Subcutaneous abdominal adipose tissue (tissue), 5 donors: ENCODE measurements at regions not wholly inside any gene's neighbourhood (a gene's known extent, or its start where the extent isn't known, plus 50 kb on each side); places are given as distances from the start of the nearest gene placed in this dataset.

ENCODE experiments used
- H3K27ac ChIP-seq: one replicate; pipeline ENCODE4 v1.7.0; 2013; ENCODE audit warnings: low read depth, mild to moderate bottlenecking, inconsistent platforms, low read length, moderate library complexity
- H3K27me3 ChIP-seq, 5 donors: one replicate each; pipeline ENCODE4 v1.7.0; 2013; ENCODE audit warnings: low read length in 5 of 5, inconsistent platforms in 1 of 5; ENCODE audit not compliant: control insufficient read depth in 5 of 5, insufficient read depth in 4 of 5
- H3K36me3 ChIP-seq, 5 donors: one replicate each; pipeline ENCODE4 v1.7.0; 2013; ENCODE audit warnings: low read length in 5 of 5; ENCODE audit not compliant: control insufficient read depth in 5 of 5, insufficient read depth in 5 of 5
- H3K4me1 ChIP-seq, 5 donors: one replicate each; pipeline ENCODE4 v1.7.0; 2013; ENCODE audit warnings: low read length in 5 of 5, mild to moderate bottlenecking in 3 of 5, moderate library complexity in 1 of 5; ENCODE audit not compliant: control insufficient read depth in 5 of 5, insufficient read depth in 5 of 5
- H3K4me3 ChIP-seq, 5 donors: one replicate each; pipeline ENCODE4 v1.7.0; 2013; ENCODE audit warnings: low read length in 5 of 5, low read depth in 1 of 5
- H3K9ac ChIP-seq, 5 donors: one replicate each; pipeline ENCODE4 v1.7.0; 2013; ENCODE audit warnings: low read length in 5 of 5, mild to moderate bottlenecking in 4 of 5, moderate library complexity in 3 of 5
- H3K9me3 ChIP-seq, 5 donors: one replicate each; pipeline ENCODE4 v1.7.0; 2013; ENCODE audit warnings: low read length in 5 of 5; ENCODE audit not compliant: control insufficient read depth in 5 of 5
- donor health status: healthy.
- donor health status: healthy.
- donor health status: healthy.
- donor health status: healthy.
- donor health status: healthy.

DNA sequence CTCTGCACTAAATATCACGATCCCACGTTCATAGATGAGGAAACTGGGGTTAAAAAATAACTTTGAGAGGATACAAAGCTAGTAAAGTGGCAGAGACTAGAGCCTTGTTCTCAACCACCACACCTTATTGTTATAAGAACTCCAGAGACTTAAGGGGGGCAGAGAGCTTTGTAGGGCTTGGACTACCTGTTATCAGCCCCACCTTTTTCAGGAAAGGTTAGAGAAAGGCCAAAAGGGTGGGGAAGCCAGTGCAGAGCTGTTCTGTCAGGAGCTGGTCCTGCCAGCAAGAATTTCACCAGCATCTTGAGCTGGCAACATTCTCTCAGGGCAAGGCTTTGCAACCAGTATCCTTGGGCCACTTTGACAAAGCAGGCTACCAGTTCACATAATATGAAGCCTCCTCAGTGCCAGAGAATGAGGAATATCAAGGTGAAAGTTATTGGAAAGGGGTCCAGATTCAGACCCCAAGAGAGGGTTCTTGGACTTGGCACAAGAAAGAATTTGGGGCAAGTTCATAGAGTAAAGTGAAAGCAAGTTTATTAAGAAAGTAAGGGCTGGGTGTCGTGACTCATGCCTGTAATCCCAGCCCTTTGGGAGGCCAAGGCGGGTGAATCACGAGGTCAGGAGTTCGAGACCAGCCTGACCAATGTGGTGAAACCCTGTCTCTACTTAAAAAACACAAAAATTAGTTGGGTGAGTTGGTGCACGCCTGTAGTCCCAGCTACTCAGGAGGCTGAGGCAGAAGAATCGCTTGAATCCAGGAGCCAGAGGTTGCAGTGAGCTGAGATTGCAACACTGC, 66.2 kb upstream of the CLINT1 start:
- Histone ChIP-seq H3K4me3 (peak overlapping the region in 1 of 5 donors; percentile 5), H3K9ac (peak overlapping the region in 1 of 5 donors; percentile 19), H3K27ac (peak overlapping the region; percentile 65), H3K27me3 (no peaks in the 10 kb centered on the region), H3K9me3 (no peaks in the 10 kb centered on the region), H3K4me1 (peaks cover 1 to 22% (median 12%) of the 10 kb centered on the region in 5 donors), H3K36me3 (no peaks in the 10 kb centered on the region)

DNA sequence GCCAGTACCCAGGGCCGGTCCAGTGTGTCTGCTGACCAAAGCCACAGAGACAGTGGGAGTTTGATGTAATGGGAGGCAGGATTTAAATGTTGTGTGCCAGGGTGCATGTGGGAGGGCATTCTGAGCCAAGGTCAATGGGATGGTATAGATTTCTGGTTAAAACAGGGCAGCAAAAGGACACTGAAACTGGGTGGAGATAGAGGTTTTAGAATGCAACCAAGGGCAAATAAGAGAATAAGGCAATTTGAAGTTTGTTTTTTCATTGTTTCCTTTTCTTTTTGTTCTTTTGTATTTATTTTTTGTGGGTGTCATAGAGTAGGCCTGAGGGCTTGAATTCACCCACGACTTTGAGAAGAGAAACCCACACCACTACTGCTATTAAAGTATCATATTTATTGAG, 65.5 kb upstream of the CLINT1 start:
- H3K4me3 ChIP-seq = no peak overlapping the region
- peak overlapping the region; percentile 65 for H3K27ac ChIP-seq
- H3K4me1 ChIP-seq = peaks cover 1 to 28% (median 18%) of the 10 kb centered on the region in 5 donors
- H3K27me3 ChIP-seq = no peaks in the 10 kb centered on the region
- no peaks in the 10 kb centered on the region for H3K9me3 ChIP-seq
- H3K36me3 ChIP-seq = no peaks in the 10 kb centered on the region
- no peak overlapping the region for H3K9ac ChIP-seq

DNA sequence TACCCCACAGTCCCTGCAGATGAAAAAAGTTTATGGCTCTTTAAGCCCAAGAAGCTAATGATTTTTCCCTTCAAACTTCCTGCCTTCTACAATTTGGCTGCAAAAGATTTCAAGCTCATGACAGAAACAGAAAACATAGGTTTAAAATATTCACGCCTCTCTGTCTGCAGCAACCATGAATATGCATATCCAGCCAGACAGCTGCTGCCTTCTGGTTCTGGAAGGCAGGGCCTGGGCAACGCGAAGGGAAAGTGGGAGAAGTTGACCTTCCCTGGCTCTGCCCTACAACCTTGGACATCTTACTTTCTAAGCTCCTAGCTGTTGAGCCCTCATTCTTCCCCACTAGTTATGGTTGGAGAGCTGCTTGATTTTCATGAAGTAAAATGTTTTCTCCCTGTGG, 64.8 kb upstream of the CLINT1 start:
- Histone ChIP-seq H3K27ac (no peak overlapping the region), H3K36me3 (no peaks in the 10 kb centered on the region), H3K4me1 (peaks cover 3 to 34% (median 26%) of the 10 kb centered on the region in 5 donors), H3K9ac (no peak overlapping the region), H3K27me3 (no peaks in the 10 kb centered on the region), H3K9me3 (no peaks in the 10 kb centered on the region), H3K4me3 (no peak overlapping the region)

DNA sequence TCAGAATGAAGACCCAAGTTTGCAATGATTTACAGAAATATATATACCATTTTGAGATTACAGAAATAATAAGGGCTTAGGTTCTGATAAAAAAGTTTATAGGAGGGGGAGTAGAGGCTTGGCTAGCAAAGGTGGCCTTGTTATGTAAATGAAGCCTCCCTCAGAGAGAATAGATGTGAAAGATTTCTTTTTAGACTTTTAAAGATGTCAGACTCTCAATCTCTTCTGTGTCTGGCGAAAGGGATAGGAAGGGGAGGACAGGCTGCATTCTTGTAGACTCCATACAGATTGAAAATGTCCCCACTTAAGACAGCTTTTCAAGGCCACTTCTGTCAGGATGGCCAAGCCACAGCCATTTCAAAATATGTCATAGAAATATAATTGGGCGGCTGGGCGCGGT, 63.1 kb upstream of the CLINT1 start:
- Histone ChIP-seq H3K9me3 (no peaks in the 10 kb centered on the region), H3K27me3 (no peaks in the 10 kb centered on the region), H3K27ac (no peak overlapping the region), H3K4me1 (peaks cover 9 to 48% (median 35%) of the 10 kb centered on the region in 5 donors), H3K4me3 (no peak overlapping the region), H3K9ac (no peak overlapping the region), H3K36me3 (no peaks in the 10 kb centered on the region)

DNA sequence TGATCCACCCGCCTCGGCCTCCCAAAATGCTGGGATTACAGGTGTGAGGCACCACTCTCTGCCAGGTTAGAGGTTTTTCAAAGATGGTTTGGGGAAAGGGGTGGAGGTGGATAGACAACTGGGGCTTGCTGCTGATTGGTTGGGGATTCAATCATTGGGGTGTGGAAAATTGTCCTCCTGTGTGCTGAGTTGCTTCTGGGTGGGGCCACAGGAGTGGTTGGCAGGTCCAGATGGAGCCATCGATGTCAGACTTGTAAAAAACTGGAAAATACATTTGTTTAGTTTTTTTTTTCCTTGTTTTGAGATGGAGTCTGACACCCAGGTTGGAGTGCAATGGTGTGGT, 61.9 kb upstream of the CLINT1 start:
- H3K4me1 ChIP-seq = peaks cover 9 to 54% (median 36%) of the 10 kb centered on the region in 5 donors
- H3K9ac ChIP-seq = no peak overlapping the region
- no peak overlapping the region for H3K4me3 ChIP-seq
- H3K27ac ChIP-seq = no peak overlapping the region
- no peaks in the 10 kb centered on the region for H3K9me3 ChIP-seq
- H3K36me3 ChIP-seq = no peaks in the 10 kb centered on the region
- H3K27me3 ChIP-seq = no peaks in the 10 kb centered on the region

DNA sequence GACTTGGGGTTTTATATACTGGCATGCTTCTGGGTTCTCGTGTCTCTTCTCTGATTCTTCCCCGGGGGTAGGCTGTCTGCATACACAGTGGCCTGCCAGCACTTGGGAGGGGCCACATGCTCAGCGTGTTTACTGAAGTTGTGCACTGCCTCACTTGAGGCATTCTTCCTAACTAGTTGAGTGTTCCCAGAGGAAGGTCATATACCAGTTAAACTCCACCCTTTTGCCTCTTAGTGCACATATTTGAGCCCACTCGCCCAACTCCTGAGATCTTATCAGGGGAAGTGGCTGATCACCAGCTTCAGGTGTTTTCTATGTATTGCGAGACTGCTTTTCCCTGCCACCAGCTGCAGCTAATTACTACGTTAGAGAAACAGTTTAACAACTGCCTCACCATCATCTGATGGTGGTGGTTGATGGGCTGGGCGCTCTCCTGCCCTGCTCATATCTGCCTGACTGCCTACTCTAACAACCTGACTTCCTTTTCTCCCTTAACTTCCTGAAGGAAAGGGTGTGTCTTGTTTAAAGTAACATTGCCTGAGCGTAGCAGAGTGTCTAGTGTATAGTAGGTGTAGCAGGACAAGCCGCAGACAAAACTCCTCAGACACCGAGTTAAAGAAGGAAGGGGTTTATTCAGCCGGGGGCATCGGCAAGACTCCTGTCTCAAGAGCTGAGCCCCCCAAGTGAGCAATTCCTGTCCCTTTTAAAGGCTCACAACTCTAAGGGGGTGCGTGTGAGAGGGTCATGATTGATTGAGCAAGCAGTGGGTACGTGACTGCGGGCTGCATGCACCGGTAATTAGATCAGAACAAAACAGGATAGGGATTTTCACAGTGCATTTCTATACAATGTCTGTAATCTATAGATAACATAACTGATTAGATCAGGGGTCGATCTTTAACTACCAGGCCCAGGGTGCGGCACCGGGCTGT, 60.1 kb upstream of the CLINT1 start:
- H3K27ac ChIP-seq = no peak overlapping the region
- H3K9me3 ChIP-seq = no peaks in the 10 kb centered on the region
- H3K4me1 ChIP-seq = peaks cover 8 to 55% (median 43%) of the 10 kb centered on the region in 5 donors
- H3K36me3 ChIP-seq = no peaks in the 10 kb centered on the region
- no peaks in the 10 kb centered on the region for H3K27me3 ChIP-seq
- H3K9ac ChIP-seq = no peak overlapping the region
- H3K4me3 ChIP-seq = peak overlapping the region in 3 of 5 donors; percentile 7 to 15 (median 13)

DNA sequence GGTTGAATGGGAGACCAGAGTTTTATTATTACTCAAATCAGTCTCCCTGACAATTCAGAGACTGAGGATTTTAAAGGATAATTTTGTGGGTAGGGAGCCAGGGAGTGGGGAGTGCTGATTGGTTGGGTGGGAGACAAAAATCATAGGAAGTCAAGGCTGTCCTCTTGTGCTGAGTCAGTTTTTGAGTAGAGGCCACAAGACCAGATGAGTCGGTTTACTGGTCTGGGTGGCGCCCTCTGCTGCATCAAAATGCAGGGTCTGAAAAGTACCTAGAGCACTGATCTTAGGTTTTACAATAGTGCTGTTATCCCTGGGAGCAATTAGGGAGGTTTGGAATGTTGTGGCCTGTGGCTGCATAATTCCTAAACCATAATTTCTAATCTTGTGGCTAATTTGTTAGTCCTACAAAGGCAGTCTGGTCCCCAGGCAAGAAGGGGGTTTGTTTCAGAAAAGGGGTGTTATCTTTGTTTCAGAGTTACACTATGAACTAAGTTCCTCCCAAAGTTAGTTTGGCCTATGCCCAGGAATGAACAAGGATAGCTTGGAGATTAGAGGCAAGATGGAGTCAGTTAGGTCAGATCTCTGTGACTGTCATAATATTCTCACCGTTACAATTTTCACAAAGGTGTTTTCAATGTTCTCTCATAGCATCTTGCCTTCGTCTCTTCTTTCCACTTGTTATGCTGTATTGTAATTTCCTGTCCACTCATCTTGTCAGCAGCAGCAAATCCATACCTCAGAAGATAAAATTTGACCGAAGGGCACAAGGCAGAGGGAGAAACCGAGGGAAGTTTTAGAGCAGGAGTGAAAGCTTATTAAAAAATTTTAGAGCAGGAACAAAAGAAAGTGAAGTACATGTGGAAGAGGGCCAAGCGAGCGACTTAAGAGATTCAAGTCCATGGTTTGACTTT, 59.2 kb upstream of the CLINT1 start:
- peaks cover 8 to 58% (median 43%) of the 10 kb centered on the region in 5 donors for H3K4me1 ChIP-seq
- H3K27me3 ChIP-seq = no peaks in the 10 kb centered on the region
- H3K27ac ChIP-seq = peak overlapping the region; percentile 42
- no peak overlapping the region for H3K4me3 ChIP-seq
- H3K36me3 ChIP-seq = no peaks in the 10 kb centered on the region
- H3K9me3 ChIP-seq = no peaks in the 10 kb centered on the region
- no peak overlapping the region for H3K9ac ChIP-seq

DNA sequence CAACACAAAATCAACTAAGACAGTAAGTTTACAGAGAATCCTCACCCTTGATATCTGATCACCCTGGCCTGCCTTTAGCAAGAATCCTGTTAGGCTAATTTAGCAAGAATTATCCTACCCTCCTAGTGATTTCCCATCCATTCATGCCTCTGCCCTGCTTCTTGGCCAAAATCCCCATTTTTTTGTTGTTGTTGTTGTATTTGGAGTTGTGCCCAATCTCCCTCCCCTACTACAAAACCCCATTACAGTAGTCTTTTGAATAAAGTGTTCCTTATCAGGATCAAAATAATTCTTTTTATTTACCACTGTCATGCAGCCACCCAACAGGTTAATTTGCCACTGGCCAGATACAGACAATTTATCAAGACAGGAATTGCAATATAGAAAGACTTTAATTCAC, 58.5 kb upstream of the CLINT1 start:
- Histone ChIP-seq H3K4me3 (no peak overlapping the region), H3K36me3 (no peaks in the 10 kb centered on the region), H3K27ac (peak overlapping the region; percentile 42), H3K9me3 (no peaks in the 10 kb centered on the region), H3K4me1 (peaks cover 8 to 58% (median 43%) of the 10 kb centered on the region in 5 donors), H3K9ac (no peak overlapping the region), H3K27me3 (no peaks in the 10 kb centered on the region)

DNA sequence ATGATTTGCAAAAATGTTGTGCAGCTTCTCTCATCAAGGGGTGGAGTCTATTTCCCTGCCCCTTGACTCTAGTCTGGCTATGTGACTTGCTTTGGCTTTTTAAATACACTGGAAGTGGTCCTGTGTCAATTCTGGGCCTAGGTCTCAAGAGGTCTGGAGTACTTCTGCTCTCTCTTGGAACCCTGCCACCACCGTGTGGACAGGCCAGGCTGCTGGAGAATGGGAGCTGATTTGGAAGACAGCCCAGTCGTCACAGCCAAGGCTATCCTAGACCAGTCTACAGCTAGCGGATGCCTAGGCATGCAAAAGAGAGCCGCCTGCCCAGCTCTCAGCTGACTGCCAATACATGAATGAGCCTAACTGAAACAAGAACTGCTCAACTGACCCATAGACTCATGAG, 56.7 kb upstream of the CLINT1 start:
- no peak overlapping the region for H3K4me3 ChIP-seq
- H3K36me3 ChIP-seq = no peaks in the 10 kb centered on the region
- H3K4me1 ChIP-seq = peaks cover 8 to 55% (median 43%) of the 10 kb centered on the region in 5 donors
- no peak overlapping the region for H3K9ac ChIP-seq
- peak overlapping the region; percentile 43 for H3K27ac ChIP-seq
- no peaks in the 10 kb centered on the region for H3K9me3 ChIP-seq
- no peaks in the 10 kb centered on the region for H3K27me3 ChIP-seq
